Panc1 (cell line): ENCODE measurements at regions not wholly inside any gene's neighbourhood (a gene's known extent, or its start where the extent isn't known, plus 50 kb on each side); places are given as distances from the start of the nearest gene placed in this dataset.

Experiments used
- SIN3A ChIP-seq: IDR thresholded peaks from 2 replicates; pipeline ENCODE4 v1.6.1; 2012; ENCODE audit warnings: low read depth, mild to moderate bottlenecking, low read length, moderate library complexity, borderline replicate concordance; ENCODE audit not compliant: insufficient read depth
- TF ChIP-seq, protein P1 (sequence below): fragments of 450-650 bp; IDR thresholded peaks from 2 replicates; pipeline ENCODE4 v1.5.1; 2017; ENCODE audit warnings: mild to moderate bottlenecking

DNA sequence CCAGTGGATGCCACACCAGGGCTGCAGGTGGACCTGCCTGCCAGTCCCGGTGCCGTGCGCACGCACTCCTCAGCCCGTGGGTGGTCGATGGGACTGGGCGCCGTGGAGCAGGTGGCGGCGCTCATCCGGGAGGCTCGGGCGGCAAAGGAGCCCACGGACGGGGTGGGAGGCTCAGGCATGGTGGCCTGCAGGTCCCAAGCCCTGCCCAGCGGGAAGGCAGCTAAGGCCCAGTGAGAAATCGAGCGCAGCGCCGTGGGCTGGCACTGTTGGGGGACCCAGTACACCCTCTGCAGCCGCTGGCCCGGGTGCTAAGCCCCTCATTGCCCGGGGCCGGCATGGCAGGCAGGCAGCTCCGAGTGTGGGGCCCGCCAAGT lies 1171.8 kb upstream of the B3GALT2 start:
- TF ChIP-seq, protein P1, sequence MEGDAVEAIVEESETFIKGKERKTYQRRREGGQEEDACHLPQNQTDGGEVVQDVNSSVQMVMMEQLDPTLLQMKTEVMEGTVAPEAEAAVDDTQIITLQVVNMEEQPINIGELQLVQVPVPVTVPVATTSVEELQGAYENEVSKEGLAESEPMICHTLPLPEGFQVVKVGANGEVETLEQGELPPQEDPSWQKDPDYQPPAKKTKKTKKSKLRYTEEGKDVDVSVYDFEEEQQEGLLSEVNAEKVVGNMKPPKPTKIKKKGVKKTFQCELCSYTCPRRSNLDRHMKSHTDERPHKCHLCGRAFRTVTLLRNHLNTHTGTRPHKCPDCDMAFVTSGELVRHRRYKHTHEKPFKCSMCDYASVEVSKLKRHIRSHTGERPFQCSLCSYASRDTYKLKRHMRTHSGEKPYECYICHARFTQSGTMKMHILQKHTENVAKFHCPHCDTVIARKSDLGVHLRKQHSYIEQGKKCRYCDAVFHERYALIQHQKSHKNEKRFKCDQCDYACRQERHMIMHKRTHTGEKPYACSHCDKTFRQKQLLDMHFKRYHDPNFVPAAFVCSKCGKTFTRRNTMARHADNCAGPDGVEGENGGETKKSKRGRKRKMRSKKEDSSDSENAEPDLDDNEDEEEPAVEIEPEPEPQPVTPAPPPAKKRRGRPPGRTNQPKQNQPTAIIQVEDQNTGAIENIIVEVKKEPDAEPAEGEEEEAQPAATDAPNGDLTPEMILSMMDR = no peak
- TF ChIP-seq SIN3A = no peak
